Urinary bladder (tissue), 3 donors: ENCODE measurements at regions not wholly inside any gene's neighbourhood (a gene's known extent, or its start where the extent isn't known, plus 50 kb on each side); places are given as distances from the start of the nearest gene placed in this dataset.

ENCODE experiments used
- DNase-seq: peaks from one replicate; pipeline ENCODE4 v3.0.0-alpha.2; 2015; ENCODE audit errors: extremely low spot score
- H3K27ac ChIP-seq: one replicate; pipeline ENCODE4 v1.5.1; 2013; ENCODE audit warnings: low read depth, mild to moderate bottlenecking, moderate library complexity
- H3K36me3 ChIP-seq: one replicate; pipeline ENCODE4 v1.6.1; 2013; ENCODE audit warnings: mild to moderate bottlenecking, moderate library complexity; ENCODE audit not compliant: insufficient read depth
- H3K4me1 ChIP-seq: one replicate; pipeline ENCODE4 v1.6.1; 2013; ENCODE audit warnings: mild to moderate bottlenecking, moderate library complexity; ENCODE audit not compliant: insufficient read depth
- H3K4me3 ChIP-seq: one replicate; pipeline ENCODE4 v1.5.1; 2013; ENCODE audit warnings: low read depth, low read length
- WGBS: extraction: QIAGEN DNeasy Blood & Tissue Kit; methylation state at CpG from one replicate; pipeline ENCODE4 v1.1.7; 2013; 5-methylcytosine and 5-hydroxymethylcytosine counted together
- donor health status: healthy with polysubstance abuse.
- donor health status: healthy.

DNA sequence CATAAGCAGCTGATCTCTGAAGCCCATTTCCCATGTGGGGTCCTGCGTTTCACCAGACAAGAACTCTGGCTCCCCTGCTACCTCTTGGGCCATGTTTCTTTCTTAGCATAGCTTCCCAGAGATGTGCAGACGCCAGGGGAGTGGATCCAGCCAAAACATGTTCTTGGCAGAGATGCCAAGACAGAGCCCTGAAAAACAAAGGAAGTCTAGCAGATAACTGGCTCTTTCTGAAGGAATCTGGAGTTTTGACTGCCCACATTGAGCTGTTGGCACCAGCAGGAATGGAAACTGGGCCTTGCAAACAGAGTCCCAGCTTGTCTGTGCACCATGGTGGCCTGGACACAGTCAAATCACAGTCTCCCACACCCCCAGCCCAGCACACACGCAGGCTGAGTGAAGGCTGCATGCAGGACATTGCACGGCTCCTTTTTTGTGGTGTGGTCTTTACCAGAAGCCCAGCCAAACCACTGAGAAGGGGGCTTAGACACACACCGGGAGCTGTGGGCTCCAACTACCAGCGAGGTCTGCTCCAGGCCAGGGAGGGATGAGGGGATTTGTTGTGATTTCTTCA is 114.7 kb downstream of the SNX18 start:
- Histone ChIP-seq H3K4me1 (no peaks in the 10 kb centered on the region), H3K36me3 (no peaks in the 10 kb centered on the region), H3K4me3 (no peak overlapping the region), H3K27ac (no peak overlapping the region)
- DNase-seq, result no peak
- 29% methylated on average over 6 of the region's 6 CpGs for WGBS

DNA sequence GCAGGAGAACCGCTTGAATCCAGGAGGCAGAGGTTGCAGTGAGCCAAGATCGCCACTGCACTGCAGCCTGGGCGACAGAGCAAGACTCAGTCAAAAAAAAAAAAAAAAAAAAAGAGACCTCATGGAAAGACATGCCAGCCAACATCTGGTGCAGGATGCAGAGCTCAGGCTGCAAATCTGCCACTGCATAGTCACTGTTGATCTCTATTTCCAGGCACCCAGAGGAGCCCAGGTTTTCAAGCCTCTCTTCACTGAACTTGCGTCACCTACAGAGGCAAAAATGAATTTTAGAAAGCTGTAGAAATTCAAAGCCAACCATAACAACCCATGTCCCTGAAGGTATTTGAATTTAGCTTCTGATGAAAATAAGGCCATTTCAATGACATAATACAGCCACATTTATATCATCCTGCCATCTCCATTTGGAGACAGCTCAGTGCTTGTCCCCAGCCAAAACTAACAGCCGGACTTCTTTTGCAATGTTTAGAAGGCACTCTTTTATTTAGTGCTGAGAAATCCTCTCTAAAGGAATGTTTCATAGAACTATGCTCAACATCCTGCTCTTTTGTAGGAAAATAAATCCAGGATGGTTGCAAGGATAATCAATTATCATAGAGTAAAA is 113.3 kb downstream of the SNX18 start:
- DNase-seq, result no peak
- H3K4me3 ChIP-seq, result no peak overlapping the region
- no peaks in the 10 kb centered on the region for H3K36me3 ChIP-seq
- H3K4me1 ChIP-seq, result no peaks in the 10 kb centered on the region
- no peak overlapping the region for H3K27ac ChIP-seq
- 72% methylated on average over 5 of the region's 5 CpGs for WGBS

DNA sequence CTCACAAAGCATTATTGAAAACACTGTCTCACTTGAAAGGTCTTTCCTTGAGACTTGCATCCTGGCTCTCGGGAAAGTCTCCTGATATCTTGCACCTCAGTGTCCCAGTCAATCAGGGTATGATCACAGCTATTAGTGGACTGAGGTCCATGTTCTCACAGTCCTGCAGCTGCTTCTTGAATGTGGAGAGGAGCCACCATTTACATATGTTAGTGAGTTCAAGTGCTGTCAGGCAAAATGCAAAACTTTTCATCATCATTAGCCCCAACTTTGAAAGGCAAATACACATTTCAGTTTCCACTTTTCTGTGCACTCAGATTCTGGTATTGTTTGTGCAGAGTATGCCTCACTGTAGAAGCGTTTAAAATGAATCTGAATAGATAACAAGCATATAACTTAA is 111.6 kb downstream of the SNX18 start:
- no peak for DNase-seq
- WGBS, result 93% methylated on average over 2 of the region's 2 CpGs
- no peaks in the 10 kb centered on the region for H3K4me1 ChIP-seq
- no peak overlapping the region for H3K27ac ChIP-seq
- H3K4me3 ChIP-seq, result no peak overlapping the region
- H3K36me3 ChIP-seq, result no peaks in the 10 kb centered on the region

DNA sequence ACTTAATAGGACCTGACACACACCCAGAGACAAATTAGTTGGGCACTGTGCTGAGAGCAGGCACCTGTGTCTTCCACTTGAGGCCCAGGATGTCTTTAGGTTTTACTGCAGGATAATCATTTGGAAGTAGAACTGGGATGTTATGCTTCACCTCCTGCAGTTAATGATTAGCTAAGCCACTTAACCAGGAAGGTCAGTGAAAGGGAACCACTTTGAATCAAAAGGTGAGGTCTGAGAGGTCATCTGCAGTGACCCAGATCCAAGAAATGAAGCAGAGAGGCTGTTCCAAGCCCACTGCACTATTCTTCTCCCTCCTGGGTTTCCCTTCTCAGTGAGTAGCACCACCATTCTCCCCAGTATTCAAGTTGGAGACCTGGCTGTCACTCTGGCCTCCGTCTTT is 110.5 kb downstream of the SNX18 start:
- 95% methylated on average over 1 of the region's 1 CpG for WGBS
- H3K27ac ChIP-seq, result no peak overlapping the region
- no peak for DNase-seq
- H3K4me3 ChIP-seq, result no peak overlapping the region
- no peaks in the 10 kb centered on the region for H3K36me3 ChIP-seq
- no peaks in the 10 kb centered on the region for H3K4me1 ChIP-seq

DNA sequence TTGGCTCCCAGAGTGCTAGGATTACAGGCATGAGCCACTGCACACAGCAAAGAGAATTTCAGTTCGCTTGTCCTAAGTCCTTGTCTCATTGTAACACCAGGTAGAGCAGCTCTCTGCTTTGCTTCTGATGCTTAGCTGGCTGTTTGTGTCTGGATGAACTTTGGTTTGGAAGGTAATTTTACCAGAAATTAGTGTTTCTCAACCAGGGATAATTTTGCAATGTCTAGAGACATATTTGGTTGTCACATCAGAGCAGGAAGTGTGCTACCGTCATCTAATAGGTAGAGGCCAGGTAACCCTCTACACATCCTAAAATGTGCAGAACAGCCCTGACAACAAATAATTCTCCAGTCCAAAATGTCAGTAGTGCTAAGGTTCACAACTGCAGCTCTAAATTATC is 108.8 kb downstream of the SNX18 start:
- no peaks in the 10 kb centered on the region for H3K4me1 ChIP-seq
- no peak for DNase-seq
- no peak overlapping the region for H3K27ac ChIP-seq
- 69% methylated on average over 2 of the region's 2 CpGs for WGBS
- no peaks in the 10 kb centered on the region for H3K36me3 ChIP-seq
- no peak overlapping the region for H3K4me3 ChIP-seq

DNA sequence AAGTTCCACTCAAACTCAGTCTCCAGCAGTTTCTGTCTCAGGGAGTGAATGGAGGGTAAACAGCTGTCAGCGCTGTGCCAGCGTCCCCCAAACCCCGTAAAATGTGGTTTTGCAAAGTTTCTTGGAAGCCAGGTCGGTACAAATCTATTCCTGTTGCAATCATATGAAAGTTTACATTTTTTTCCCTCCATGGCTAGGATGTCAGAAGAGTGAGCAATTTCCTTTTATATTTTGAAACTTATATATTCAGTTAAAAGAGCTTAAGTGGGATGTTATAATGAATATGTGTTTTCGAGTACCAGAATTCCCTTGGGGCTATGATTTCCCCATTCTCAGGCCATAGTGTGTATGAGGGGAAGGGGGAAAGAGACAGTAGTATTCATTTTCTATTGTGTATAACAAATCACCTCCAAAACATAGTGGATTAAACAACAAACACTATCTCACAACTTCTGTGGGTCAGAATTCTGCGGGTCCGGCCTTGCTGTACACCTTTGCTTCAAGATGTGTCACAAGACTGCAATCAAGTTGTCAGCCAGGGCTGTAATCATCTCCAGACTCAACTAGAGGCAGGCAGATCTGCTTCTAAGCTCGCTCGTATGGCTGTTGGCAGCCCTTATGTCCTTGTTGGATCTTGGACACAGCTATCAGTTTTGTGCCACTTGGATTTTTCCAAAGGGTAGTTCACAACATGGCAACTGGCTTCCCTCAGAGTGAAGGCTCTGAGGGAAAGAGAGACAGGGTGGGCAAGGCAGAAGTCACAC is 107.4 kb downstream of the SNX18 start:
- H3K4me1 ChIP-seq, result no peaks in the 10 kb centered on the region
- no peak overlapping the region for H3K27ac ChIP-seq
- no peaks in the 10 kb centered on the region for H3K36me3 ChIP-seq
- WGBS, result 60% methylated on average over 9 of the region's 9 CpGs
- H3K4me3 ChIP-seq, result no peak overlapping the region
- no peak for DNase-seq

DNA sequence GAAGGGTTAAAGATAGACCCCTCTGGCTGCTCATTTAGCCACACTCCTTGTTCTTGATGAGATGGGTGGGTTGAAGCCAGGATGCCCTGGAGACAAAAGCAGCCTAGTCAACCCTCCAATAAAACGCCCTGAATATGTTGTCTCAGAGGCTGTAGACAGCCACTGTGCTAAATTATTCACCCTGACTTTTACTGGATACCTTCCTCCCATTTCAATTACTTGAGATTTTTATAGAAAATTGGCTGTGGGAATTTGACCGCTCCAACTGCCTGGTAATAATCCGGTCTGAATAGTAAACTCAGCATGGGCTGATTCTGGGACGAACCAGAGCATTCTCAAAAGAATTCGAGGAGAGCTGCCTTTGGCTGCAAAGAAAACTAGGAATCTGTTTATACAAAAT is 104.2 kb downstream of the SNX18 start:
- H3K27ac ChIP-seq, result no peak overlapping the region
- H3K36me3 ChIP-seq, result no peaks in the 10 kb centered on the region
- H3K4me1 ChIP-seq, result no peaks in the 10 kb centered on the region
- no peak overlapping the region for H3K4me3 ChIP-seq
- DNase-seq, result no peak
- WGBS, result 70% methylated on average over 5 of the region's 5 CpGs

DNA sequence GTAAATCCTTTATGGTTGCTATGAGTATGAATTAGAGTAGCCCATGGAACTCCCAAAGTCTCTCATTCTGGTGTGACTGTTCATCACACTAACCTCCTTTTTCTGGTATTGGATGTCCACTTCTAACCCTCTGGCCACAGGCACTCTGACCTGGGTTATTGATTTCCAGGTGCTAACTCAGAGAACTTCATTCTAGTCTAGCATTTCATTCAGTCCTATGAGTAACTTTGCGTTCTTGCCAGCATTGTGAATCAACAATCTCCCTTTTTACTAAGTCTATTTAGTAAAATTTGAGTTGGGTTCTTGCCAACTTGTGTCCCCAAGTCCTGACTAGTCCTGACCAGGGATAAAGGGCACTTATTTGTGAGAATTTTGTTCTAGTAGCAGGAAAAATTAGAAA is 103.5 kb downstream of the SNX18 start:
- 88% methylated on average over 1 of the region's 1 CpG for WGBS
- Histone ChIP-seq H3K4me3 (no peak overlapping the region), H3K36me3 (no peaks in the 10 kb centered on the region), H3K27ac (no peak overlapping the region), H3K4me1 (no peaks in the 10 kb centered on the region)
- no peak for DNase-seq

DNA sequence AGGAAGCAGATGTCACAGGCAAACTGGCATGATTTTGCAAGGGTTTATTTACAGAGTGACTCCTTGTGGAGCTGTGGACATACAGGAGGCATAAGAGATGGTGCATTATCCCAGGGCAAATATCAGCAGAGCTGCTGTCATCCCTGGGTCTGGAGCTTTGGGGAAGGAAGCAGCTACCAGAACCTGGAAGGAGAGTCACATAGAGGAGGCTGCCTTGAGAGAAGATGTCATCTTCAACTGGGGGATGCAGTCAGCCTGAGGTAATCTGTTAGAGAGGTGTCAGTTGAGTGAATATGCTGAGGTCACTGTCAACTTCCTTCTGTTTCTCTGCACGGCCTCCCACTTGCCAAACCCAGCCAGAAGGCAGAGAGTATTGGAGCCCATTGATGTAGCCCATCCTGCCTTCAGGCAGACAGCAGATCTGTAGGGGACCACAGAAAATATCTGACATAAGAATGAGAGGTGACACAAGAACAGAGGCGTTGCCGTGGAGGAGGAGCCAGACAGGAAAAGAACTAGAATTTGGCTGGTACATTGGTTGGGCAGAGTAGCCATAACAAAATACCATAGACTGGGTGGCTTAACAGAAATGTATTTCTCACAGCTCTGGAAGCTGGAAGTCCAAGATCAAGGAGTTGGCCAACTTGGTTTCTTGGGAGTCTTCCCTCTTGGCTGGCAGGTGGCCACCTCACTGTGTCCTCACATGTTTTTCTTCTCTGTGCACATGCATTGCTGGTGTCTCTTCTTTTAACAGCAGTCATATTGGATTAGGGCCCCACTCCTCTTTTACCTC is 102.8 kb downstream of the SNX18 start:
- Histone ChIP-seq H3K36me3 (no peaks in the 10 kb centered on the region), H3K27ac (no peak overlapping the region), H3K4me3 (no peak overlapping the region), H3K4me1 (no peaks in the 10 kb centered on the region)
- WGBS, result 85% methylated on average over 3 of the region's 3 CpGs
- no peak for DNase-seq

DNA sequence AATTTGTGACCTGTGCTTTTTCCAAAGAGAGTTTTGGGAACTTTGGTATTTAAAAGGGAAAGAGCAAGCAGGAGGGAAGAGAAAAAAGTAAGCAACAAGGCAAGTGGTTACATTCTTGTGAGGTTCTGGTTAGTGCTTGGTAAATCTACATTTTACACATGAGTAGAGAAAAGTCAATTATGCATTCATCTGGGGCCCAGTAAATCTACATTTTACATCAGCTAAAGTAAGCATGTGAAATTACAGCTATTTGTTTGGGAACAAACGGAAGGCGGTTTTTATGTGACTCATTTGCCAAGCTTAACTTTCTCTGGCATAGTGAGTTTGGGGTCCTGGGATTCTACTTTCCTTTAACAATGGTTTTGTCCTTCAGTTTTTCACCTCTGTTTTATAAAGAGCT is 102.2 kb downstream of the SNX18 start:
- no peak for DNase-seq
- 83% methylated on average over 2 of the region's 2 CpGs for WGBS
- no peaks in the 10 kb centered on the region for H3K36me3 ChIP-seq
- no peak overlapping the region for H3K27ac ChIP-seq
- no peaks in the 10 kb centered on the region for H3K4me1 ChIP-seq
- H3K4me3 ChIP-seq, result no peak overlapping the region

DNA sequence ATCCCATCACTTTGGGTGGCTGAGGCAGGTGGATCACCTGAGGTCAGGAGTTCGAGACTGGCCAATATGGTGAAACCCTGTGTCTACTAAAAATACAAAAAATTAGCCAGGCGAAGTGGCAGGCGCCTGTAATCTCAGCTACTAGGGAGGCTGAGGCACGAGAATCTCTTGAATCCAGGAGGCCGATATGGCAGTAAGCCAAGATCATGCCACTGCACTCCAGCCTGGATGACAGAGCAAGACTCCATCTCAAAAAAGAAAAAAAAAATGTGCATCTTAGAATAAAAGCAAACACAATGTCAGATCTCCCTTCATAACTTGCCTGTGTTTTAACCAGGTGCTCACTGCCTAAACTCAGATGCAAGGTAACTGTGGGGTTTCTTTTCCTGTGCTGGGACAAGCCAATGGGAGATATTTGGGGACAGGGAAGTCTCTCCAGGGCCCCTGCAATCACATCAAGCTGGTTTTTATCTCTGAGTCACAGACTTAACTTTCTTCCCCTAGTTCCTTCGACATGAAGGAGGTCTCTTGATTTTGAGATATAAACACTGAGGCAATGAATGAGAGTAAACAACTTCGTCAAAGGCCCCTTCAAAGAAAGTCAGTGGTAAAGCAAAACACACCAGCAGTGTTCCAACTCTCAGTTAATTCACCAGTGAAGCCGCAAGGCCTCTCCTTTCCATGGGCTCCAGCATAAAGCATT is 99.1 kb downstream of the SNX18 start:
- H3K36me3 ChIP-seq, result no peaks in the 10 kb centered on the region
- H3K27ac ChIP-seq, result no peak overlapping the region
- 79% methylated on average over 8 of the region's 8 CpGs for WGBS
- H3K4me3 ChIP-seq, result no peak overlapping the region
- DNase-seq, result no peak
- H3K4me1 ChIP-seq, result no peaks in the 10 kb centered on the region

DNA sequence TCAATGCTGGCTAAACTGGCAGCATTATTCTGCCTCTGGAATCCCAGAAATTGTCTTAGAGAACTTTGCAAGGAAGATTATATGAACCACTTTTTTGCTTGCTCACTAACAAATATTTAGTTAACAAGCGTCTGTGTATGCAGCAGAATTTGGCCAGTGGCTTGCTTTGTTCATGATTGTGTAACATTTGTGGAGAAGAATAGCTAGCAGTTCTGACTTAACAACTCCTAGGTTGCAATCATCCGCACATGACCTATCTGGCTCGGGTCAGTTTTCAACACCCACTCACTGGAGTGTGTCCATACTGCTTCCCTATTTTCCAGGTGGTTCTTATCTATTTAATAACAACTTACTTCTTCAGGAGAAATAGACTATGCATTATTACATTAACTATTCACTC is 98.5 kb downstream of the SNX18 start:
- Histone ChIP-seq H3K27ac (no peak overlapping the region), H3K4me3 (no peak overlapping the region), H3K36me3 (no peaks in the 10 kb centered on the region), H3K4me1 (no peaks in the 10 kb centered on the region)
- no peak for DNase-seq
- 24% methylated on average over 3 of the region's 3 CpGs for WGBS

DNA sequence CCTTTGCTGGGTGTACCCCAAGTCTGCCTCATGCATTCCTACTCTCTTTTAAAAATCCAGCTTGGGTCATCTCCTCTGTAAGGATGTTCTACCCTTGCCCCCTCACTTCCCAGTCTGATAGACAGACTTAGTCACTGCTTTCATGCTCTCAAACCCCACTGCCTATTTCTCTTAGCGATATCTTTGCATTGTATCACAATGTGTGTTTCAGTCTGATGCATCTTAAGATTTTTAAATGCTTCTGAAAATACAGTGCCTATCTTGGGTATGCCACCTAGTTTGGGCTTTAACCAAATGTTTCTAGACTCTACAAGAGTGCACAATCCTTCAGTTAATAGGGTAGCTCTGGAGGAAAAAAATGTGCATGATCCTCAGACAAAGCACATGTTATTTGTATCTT is 97.8 kb downstream of the SNX18 start:
- Histone ChIP-seq H3K27ac (no peak overlapping the region), H3K36me3 (no peaks in the 10 kb centered on the region), H3K4me3 (no peak overlapping the region), H3K4me1 (no peaks in the 10 kb centered on the region)
- DNase-seq, result no peak
- WGBS, result 94% methylated on average over 1 of the region's 1 CpG
